Stimulated activated CD4-positive, alpha-beta T cell treated with anti-CD3 and anti-CD28 coated beads, Interleukin-12 subunit alpha, Interleukin-12 subunit beta, amount 100 ng/mL, for 48 hours (primary cell): ENCODE measurements at regions not wholly inside any gene's neighbourhood (a gene's known extent, or its start where the extent isn't known, plus 50 kb on each side); places are given as distances from the start of the nearest gene placed in this dataset.
A peak's percentile ranks its signal among the peaks of the same experiment; 100 is the strongest.
"Not testable (repeated sequence)": the region's sequence is repeated elsewhere in the genome, so short reads cannot be mapped to it uniquely, and the experiment has no call there.

Experiments used
- DNase-seq, 3 donors: peaks; one replicate each; pipeline ENCODE4 v3.0.0-alpha.2; 2020; ENCODE audit warnings: low read depth in 2 of 3, low spot score in 1 of 3

GRCh38 chr21:23949493-23949892 is 1657.8 kb downstream of the MRPL39 start:
- no peak for DNase-seq

GRCh38 chr21:23939369-23940065 is 1667.8 kb downstream of the MRPL39 start:
- DNase-seq: no peak

- DNase-seq: no peak
Measured at GRCh38 chr21:23936991-23937390, 1670.3 kb downstream of the MRPL39 start.

- DNase-seq: no peak
Measured at GRCh38 chr21:23936224-23936623, 1671.1 kb downstream of the MRPL39 start.

GRCh38 chr21:23930565-23930964 is 1676.7 kb downstream of the MRPL39 start:
- DNase-seq: no peak

- DNase-seq: not testable (repeated sequence)
Measured at GRCh38 chr21:23926430-23926829, 1680.9 kb downstream of the MRPL39 start.

GRCh38 chr21:23921670-23922418 is 1685.4 kb downstream of the MRPL39 start:
- DNase-seq: no peak

GRCh38 chr21:23900727-23901126 is 1706.6 kb downstream of the MRPL39 start:
- no peak for DNase-seq

GRCh38 chr21:23899561-23899960 is 1707.7 kb downstream of the MRPL39 start:
- no peak for DNase-seq

- DNase-seq: no peak
Measured at GRCh38 chr21:23890652-23891051, 1716.6 kb downstream of the MRPL39 start.

GRCh38 chr21:23887725-23888306 is 1719.5 kb downstream of the MRPL39 start:
- no peak for DNase-seq

GRCh38 chr21:23886828-23887724 is 1720.2 kb downstream of the MRPL39 start:
- no peak for DNase-seq

GRCh38 chr21:23881783-23882182 is 1725.5 kb downstream of the MRPL39 start:
- DNase-seq: no peak

GRCh38 chr21:23876925-23877558 is 1730.2 kb downstream of the MRPL39 start:
- DNase-seq: no peak

- DNase-seq: no peak
Measured at GRCh38 chr21:23874271-23874670, 1733.0 kb downstream of the MRPL39 start.

- DNase-seq: no peak
Measured at GRCh38 chr21:23861911-23862504, 1745.3 kb downstream of the MRPL39 start.

GRCh38 chr21:23858878-23859277 is 1748.4 kb downstream of the MRPL39 start:
- DNase-seq: no peak

- peak in 1 of 3 donors; percentile 8 for DNase-seq
Measured at GRCh38 chr21:23853796-23854379, 1753.4 kb downstream of the MRPL39 start.

GRCh38 chr21:23837564-23837963 is 1769.7 kb downstream of the MRPL39 start:
- no peak for DNase-seq

- DNase-seq: no peak
Measured at GRCh38 chr21:23822760-23823159, 1784.5 kb downstream of the MRPL39 start.
